CD4-positive, alpha-beta T cell (primary cell): ENCODE measurements at regions not wholly inside any gene's neighbourhood (a gene's known extent, or its start where the extent isn't known, plus 50 kb on each side); places are given as distances from the start of the nearest gene placed in this dataset.

Source experiments
- ATAC-seq: fragments of 200-7000 bp; cut with Tn5 transposase; one replicate; pipeline ENCODE4 v1.10.0; 2022; ENCODE audit warnings: mild to moderate bottlenecking; ENCODE audit not compliant: poor library complexity
- CTCF ChIA-PET: fragments of 350-600 bp; sonication (Branson Sonifier 250); formaldehyde crosslinking; loops from one replicate; lab custom pipeline; 2021; ENCODE audit warnings: antibody characterized with exemption, inconsistent platforms; lab: Charles Lee
- POLR2A ChIA-PET: fragments of 350-600 bp; sonication (Branson Sonifier 250); formaldehyde crosslinking; loops from one replicate; lab custom pipeline; 2021; ENCODE audit warnings: antibody characterized with exemption, inconsistent platforms; lab: Charles Lee
- DNase-seq, 14 experiments: peaks; one replicate each; pipeline ENCODE4 v3.0.0-alpha.2; 2013 to 2020; ENCODE audit warnings: mixed read lengths in 2 of 14
- H3K27ac ChIP-seq, 2 donors: one replicate each; pipeline versions ENCODE4 v1.5.1 to v1.7.0; 2013; ENCODE audit warnings: low read length in 2 of 2, low read depth in 1 of 2, mild to moderate bottlenecking in 1 of 2
- H3K27me3 ChIP-seq, 2 experiments: 1 replicate in 1 of 2; 2 replicates in 1 of 2; pipeline versions ENCODE4 v1.6.1 to v1.7.0; 2013; ENCODE audit warnings: low read length in 2 of 2, control low read depth in 1 of 2, mild to moderate bottlenecking in 1 of 2, moderate library complexity in 1 of 2; ENCODE audit not compliant: insufficient read depth in 2 of 2, control insufficient read depth in 1 of 2
- H3K36me3 ChIP-seq: one replicate; pipeline ENCODE4 v1.6.1; 2013; ENCODE audit warnings: low read length, control low read depth; ENCODE audit not compliant: insufficient read depth
- H3K4me1 ChIP-seq: one replicate; pipeline ENCODE4 v1.6.1; 2013; ENCODE audit warnings: low read length, control low read depth; ENCODE audit not compliant: insufficient read depth
- H3K4me3 ChIP-seq: one replicate; pipeline ENCODE4 v1.5.1; 2013; ENCODE audit warnings: mild to moderate bottlenecking, low read length, moderate library complexity
- H3K9me3 ChIP-seq, 2 experiments: 1 replicate in 1 of 2; 2 replicates in 1 of 2; pipeline versions ENCODE4 v1.6.1 to v1.7.0; 2013; ENCODE audit warnings: low read length in 2 of 2, mild to moderate bottlenecking in 2 of 2, control low read depth in 1 of 2, moderate library complexity in 1 of 2; ENCODE audit not compliant: control insufficient read depth in 1 of 2, insufficient read depth in 1 of 2
- H3K27ac Mint-ChIP-seq: one replicate; pipeline ENCODE4 v1.8.0; 2020; ENCODE audit warnings: mixed read lengths
- H3K27me3 Mint-ChIP-seq: one replicate; pipeline ENCODE4 v1.8.0; 2021; ENCODE audit warnings: mixed read lengths
- H3K36me3 Mint-ChIP-seq: one replicate; pipeline ENCODE4 v1.8.0; 2021; ENCODE audit warnings: low read depth, mixed read lengths
- H3K4me1 Mint-ChIP-seq: one replicate; pipeline ENCODE4 v1.8.0; 2021; ENCODE audit warnings: low read depth, mixed read lengths
- H3K4me3 Mint-ChIP-seq: one replicate; pipeline ENCODE4 v1.8.0; 2020; ENCODE audit warnings: mild to moderate bottlenecking, mixed read lengths
- H3K9me3 Mint-ChIP-seq: one replicate; pipeline ENCODE4 v1.8.0; 2020; ENCODE audit warnings: mixed read lengths
- intact Hi-C, 2 experiments: fragments of 100-400 bp; cut with DNase I in 1 of 2; cut with micrococcal nuclease in 1 of 2; formaldehyde crosslinking; loops; one replicate each; pipeline versions ENCODE4 v1.15.1 to v1.9.0; 2023 to 2025; cut with DNase I, micrococcal nuclease
- TF ChIP-seq, protein P1 (sequence below): fragments of 200-600 bp; IDR thresholded peaks from one replicate; pipeline ENCODE4 v1.8.0; 2022; ENCODE audit warnings: antibody characterized with exemption, mild to moderate bottlenecking

GRCh38 chr1:116454940-116455339 is 81.9 kb downstream of the ATP1A1 start:
- Mint-ChIP-seq H3K27ac (no peak overlapping the region), H3K4me1 (no peaks in the 10 kb centered on the region), H3K9me3 (no peaks in the 10 kb centered on the region), H3K36me3 (no peaks in the 10 kb centered on the region), H3K27me3 (no peaks in the 10 kb centered on the region), H3K4me3 (no peak overlapping the region)
- POLR2A ChIA-PET: no interaction called here
- Histone ChIP-seq H3K4me1 (no peaks in the 10 kb centered on the region), H3K27ac (no peak overlapping the region), H3K36me3 (no peaks in the 10 kb centered on the region), H3K27me3 (no peaks in the 10 kb centered on the region), H3K9me3 (no peaks in the 10 kb centered on the region), H3K4me3 (no peak overlapping the region)
- CTCF ChIA-PET: no interaction called here
- DNase-seq (no peak), ATAC-seq (no peak)
- TF ChIP-seq, protein P1, sequence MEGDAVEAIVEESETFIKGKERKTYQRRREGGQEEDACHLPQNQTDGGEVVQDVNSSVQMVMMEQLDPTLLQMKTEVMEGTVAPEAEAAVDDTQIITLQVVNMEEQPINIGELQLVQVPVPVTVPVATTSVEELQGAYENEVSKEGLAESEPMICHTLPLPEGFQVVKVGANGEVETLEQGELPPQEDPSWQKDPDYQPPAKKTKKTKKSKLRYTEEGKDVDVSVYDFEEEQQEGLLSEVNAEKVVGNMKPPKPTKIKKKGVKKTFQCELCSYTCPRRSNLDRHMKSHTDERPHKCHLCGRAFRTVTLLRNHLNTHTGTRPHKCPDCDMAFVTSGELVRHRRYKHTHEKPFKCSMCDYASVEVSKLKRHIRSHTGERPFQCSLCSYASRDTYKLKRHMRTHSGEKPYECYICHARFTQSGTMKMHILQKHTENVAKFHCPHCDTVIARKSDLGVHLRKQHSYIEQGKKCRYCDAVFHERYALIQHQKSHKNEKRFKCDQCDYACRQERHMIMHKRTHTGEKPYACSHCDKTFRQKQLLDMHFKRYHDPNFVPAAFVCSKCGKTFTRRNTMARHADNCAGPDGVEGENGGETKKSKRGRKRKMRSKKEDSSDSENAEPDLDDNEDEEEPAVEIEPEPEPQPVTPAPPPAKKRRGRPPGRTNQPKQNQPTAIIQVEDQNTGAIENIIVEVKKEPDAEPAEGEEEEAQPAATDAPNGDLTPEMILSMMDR: no peak
- intact Hi-C loops: no loop called here

DNA sequence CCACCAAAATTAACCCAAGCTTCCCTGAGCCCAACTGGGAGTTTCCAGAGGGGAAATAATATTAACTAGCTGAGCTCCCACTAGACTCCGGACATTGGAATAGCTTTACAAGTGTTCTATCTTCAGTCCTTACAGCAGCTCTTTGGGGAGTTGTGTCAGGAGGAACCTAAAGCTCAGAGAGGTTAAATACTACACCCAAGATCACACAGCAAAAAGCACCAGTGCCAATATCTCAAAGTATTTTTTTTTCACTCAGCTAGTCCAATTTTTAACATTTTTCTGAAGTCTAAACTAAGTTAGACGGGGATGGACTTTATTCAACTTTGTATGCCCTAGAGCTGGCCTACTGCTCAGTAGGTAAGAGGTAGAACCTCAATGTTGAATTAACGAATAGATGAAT is 82.5 kb downstream of the ATP1A1 start:
- no peaks in the 10 kb centered on the region for H3K27me3 Mint-ChIP-seq
- ChIA-PET CTCF (no interaction called here), POLR2A (no interaction called here)
- H3K9me3 Mint-ChIP-seq: no peaks in the 10 kb centered on the region
- no peak for DNase-seq
- no peaks in the 10 kb centered on the region for H3K4me1 ChIP-seq
- no peaks in the 10 kb centered on the region for H3K36me3 Mint-ChIP-seq
- H3K27ac Mint-ChIP-seq: no peak overlapping the region
- no peak overlapping the region for H3K27ac ChIP-seq
- TF ChIP-seq, protein P1: no peak
- ATAC-seq: no peak
- H3K4me3 Mint-ChIP-seq: no peak overlapping the region
- no peaks in the 10 kb centered on the region for H3K4me1 Mint-ChIP-seq
- H3K27me3 ChIP-seq: no peaks in the 10 kb centered on the region
- intact Hi-C loops: no loop called here
- no peaks in the 10 kb centered on the region for H3K36me3 ChIP-seq
- no peaks in the 10 kb centered on the region for H3K9me3 ChIP-seq
- no peak overlapping the region for H3K4me3 ChIP-seq

DNA sequence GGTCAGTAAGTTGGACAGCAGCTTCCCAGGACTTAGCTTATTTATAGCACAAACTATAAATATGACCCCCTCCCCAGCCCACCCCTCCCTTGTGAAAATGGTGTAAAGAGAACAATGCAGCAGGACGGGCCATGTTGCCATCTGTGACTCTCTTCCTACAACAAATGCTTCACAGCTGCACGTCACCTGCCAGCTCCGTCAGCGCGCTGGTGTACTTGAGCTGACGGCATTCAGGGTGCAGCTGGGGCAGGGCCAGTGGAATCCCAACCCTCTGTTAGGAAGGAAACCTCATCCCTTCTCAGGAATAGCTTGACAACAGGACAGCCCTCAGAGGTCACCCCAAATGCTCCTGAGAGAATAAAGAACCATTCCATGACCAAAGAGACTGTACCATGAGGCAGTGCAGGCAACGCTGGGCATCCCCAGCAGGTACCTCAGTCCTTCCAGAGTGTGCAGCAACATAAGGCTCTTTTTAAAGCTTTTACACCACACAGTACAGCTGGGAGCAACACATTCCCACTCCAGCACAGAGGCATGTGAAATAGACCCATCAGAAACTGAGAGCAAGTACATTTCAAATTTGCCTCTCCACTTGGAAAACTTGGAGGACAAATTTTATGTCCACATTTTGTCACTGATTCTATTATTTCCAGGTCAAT is 85.0 kb downstream of the ATP1A1 start:
- no peak for DNase-seq
- no peaks in the 10 kb centered on the region for H3K36me3 ChIP-seq
- H3K27ac ChIP-seq: no peak overlapping the region
- no peaks in the 10 kb centered on the region for H3K9me3 ChIP-seq
- Mint-ChIP-seq H3K27me3 (no peaks in the 10 kb centered on the region), H3K36me3 (no peaks in the 10 kb centered on the region), H3K27ac (no peak overlapping the region), H3K4me1 (no peaks in the 10 kb centered on the region), H3K4me3 (no peak overlapping the region), H3K9me3 (no peaks in the 10 kb centered on the region)
- ATAC-seq: no peak
- H3K27me3 ChIP-seq: no peaks in the 10 kb centered on the region
- intact Hi-C loops: no loop called here
- TF ChIP-seq, protein P1: no peak
- no peaks in the 10 kb centered on the region for H3K4me1 ChIP-seq
- H3K4me3 ChIP-seq: no peak overlapping the region
- CTCF ChIA-PET: no interaction called here
- POLR2A ChIA-PET: no interaction called here
